K562 (cell line): ENCODE measurements at regions not wholly inside any gene's neighbourhood (a gene's known extent, or its start where the extent isn't known, plus 50 kb on each side); places are given as distances from the start of the nearest gene placed in this dataset.

Experiments used
- CHD1 ChIP-seq: fragments of 200-600 bp; sonication (generic); IDR thresholded peaks from one replicate; pipeline ENCODE4 v1.6.1; 2012; ENCODE audit warnings: mild to moderate bottlenecking, moderate library complexity, low read length, inconsistent platforms
- ETV1 ChIP-seq: fragments of 450-650 bp; conservative IDR thresholded peaks from 2 replicates; pipeline ENCODE4 v1.6.1; 2016; ENCODE audit warnings: missing genetic modification characterization, control low read depth, low read depth, missing compliant biosample characterization
- HDAC3 ChIP-seq: fragments of 450-650 bp; IDR thresholded peaks from 2 replicates; pipeline ENCODE4 v1.6.1; 2018; ENCODE audit warnings: borderline replicate concordance, mild to moderate bottlenecking, moderate library complexity; ENCODE audit not compliant: partially characterized antibody
- TAF1 ChIP-seq: IDR thresholded peaks from 2 replicates; pipeline ENCODE4 v1.6.1; 2011; ENCODE audit warnings: mild to moderate bottlenecking, low read length, moderate library complexity; ENCODE audit not compliant: insufficient read depth, control insufficient read depth, severe bottlenecking; ENCODE audit errors: extremely low read depth
- ZNF121 ChIP-seq: sonication (generic); formaldehyde crosslinking; conservative IDR thresholded peaks from 2 replicates; pipeline ENCODE4 v1.8.0; 2022; ENCODE audit warnings: missing genetic modification reagents
- TF ChIP-seq, protein P1 (sequence below): fragments of 200-600 bp; sonication (generic); IDR thresholded peaks from one replicate; pipeline ENCODE4 v1.6.1; 2012; ENCODE audit warnings: mild to moderate bottlenecking, low read depth, low read length, inconsistent platforms
- TF ChIP-seq, protein P2 (sequence below): sonication (generic); formaldehyde crosslinking; IDR thresholded peaks from 2 replicates; pipeline ENCODE4 v1.8.0; 2022; ENCODE audit warnings: mild to moderate bottlenecking, missing genetic modification reagents

DNA sequence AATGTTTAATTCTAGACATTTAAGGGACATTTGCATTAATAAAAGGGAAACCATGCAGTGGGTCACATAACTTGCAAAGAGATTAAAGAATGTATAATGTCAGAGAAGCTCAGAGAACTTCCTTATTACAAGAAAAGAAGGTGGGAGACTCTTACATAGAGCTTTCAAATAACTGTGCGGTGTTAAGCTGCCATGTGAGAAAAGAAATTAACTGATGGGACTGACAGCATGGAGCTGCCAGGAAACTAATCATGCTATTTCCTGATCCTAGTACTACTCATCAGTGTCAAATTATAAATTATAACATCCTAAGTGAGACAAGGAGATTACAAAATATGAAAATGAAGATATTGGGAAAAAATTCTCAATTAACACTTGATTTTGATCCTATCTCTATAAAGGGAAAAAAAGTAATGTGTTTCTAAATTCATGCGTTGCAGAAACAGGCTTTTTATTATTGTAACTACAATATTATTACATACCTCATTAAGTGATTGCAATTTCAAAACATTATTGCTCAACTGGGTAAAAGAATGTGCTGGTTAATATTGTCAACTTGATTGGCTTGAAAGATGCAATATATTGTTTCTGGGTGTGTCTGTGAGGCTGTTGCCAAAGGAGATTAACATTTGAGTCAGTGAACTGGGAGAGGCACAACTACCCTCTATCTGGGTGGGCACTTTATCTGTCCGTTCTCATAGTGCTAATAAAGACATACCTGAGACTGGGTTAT, 609.5 kb upstream of the NUDT12 start (continued):
- TF ChIP-seq, protein P1, sequence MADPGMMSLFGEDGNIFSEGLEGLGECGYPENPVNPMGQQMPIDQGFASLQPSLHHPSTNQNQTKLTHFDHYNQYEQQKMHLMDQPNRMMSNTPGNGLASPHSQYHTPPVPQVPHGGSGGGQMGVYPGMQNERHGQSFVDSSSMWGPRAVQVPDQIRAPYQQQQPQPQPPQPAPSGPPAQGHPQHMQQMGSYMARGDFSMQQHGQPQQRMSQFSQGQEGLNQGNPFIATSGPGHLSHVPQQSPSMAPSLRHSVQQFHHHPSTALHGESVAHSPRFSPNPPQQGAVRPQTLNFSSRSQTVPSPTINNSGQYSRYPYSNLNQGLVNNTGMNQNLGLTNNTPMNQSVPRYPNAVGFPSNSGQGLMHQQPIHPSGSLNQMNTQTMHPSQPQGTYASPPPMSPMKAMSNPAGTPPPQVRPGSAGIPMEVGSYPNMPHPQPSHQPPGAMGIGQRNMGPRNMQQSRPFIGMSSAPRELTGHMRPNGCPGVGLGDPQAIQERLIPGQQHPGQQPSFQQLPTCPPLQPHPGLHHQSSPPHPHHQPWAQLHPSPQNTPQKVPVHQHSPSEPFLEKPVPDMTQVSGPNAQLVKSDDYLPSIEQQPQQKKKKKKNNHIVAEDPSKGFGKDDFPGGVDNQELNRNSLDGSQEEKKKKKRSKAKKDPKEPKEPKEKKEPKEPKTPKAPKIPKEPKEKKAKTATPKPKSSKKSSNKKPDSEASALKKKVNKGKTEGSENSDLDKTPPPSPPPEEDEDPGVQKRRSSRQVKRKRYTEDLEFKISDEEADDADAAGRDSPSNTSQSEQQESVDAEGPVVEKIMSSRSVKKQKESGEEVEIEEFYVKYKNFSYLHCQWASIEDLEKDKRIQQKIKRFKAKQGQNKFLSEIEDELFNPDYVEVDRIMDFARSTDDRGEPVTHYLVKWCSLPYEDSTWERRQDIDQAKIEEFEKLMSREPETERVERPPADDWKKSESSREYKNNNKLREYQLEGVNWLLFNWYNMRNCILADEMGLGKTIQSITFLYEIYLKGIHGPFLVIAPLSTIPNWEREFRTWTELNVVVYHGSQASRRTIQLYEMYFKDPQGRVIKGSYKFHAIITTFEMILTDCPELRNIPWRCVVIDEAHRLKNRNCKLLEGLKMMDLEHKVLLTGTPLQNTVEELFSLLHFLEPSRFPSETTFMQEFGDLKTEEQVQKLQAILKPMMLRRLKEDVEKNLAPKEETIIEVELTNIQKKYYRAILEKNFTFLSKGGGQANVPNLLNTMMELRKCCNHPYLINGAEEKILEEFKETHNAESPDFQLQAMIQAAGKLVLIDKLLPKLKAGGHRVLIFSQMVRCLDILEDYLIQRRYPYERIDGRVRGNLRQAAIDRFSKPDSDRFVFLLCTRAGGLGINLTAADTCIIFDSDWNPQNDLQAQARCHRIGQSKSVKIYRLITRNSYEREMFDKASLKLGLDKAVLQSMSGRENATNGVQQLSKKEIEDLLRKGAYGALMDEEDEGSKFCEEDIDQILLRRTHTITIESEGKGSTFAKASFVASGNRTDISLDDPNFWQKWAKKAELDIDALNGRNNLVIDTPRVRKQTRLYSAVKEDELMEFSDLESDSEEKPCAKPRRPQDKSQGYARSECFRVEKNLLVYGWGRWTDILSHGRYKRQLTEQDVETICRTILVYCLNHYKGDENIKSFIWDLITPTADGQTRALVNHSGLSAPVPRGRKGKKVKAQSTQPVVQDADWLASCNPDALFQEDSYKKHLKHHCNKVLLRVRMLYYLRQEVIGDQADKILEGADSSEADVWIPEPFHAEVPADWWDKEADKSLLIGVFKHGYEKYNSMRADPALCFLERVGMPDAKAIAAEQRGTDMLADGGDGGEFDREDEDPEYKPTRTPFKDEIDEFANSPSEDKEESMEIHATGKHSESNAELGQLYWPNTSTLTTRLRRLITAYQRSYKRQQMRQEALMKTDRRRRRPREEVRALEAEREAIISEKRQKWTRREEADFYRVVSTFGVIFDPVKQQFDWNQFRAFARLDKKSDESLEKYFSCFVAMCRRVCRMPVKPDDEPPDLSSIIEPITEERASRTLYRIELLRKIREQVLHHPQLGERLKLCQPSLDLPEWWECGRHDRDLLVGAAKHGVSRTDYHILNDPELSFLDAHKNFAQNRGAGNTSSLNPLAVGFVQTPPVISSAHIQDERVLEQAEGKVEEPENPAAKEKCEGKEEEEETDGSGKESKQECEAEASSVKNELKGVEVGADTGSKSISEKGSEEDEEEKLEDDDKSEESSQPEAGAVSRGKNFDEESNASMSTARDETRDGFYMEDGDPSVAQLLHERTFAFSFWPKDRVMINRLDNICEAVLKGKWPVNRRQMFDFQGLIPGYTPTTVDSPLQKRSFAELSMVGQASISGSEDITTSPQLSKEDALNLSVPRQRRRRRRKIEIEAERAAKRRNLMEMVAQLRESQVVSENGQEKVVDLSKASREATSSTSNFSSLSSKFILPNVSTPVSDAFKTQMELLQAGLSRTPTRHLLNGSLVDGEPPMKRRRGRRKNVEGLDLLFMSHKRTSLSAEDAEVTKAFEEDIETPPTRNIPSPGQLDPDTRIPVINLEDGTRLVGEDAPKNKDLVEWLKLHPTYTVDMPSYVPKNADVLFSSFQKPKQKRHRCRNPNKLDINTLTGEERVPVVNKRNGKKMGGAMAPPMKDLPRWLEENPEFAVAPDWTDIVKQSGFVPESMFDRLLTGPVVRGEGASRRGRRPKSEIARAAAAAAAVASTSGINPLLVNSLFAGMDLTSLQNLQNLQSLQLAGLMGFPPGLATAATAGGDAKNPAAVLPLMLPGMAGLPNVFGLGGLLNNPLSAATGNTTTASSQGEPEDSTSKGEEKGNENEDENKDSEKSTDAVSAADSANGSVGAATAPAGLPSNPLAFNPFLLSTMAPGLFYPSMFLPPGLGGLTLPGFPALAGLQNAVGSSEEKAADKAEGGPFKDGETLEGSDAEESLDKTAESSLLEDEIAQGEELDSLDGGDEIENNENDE = no peak
- TF ChIP-seq HDAC3 (no peak), TAF1 (no peak), CHD1 (no peak), ETV1 (tag) (no peak), ZNF121 (CRISPR knock-in tag) (no peak)
- TF ChIP-seq, protein P2, sequence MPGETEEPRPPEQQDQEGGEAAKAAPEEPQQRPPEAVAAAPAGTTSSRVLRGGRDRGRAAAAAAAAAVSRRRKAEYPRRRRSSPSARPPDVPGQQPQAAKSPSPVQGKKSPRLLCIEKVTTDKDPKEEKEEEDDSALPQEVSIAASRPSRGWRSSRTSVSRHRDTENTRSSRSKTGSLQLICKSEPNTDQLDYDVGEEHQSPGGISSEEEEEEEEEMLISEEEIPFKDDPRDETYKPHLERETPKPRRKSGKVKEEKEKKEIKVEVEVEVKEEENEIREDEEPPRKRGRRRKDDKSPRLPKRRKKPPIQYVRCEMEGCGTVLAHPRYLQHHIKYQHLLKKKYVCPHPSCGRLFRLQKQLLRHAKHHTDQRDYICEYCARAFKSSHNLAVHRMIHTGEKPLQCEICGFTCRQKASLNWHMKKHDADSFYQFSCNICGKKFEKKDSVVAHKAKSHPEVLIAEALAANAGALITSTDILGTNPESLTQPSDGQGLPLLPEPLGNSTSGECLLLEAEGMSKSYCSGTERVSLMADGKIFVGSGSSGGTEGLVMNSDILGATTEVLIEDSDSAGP = no peak
